ENCODE measurements at regions not wholly inside any gene's neighbourhood (a gene's known extent, or its start where the extent isn't known, plus 50 kb on each side); places are given as distances from the start of the nearest gene placed in this dataset.

GRCh38 chr10:30125496-30125895 lies 66.1 kb upstream of the JCAD start:
- TF ChIP-seq AFF4 (CRISPR knock-in tag; IDR thresholded peaks at IDR 0.05; ENCODE audit: borderline replicate concordance) (no peak), JUN (CRISPR knock-in tag; IDR thresholded peaks at IDR 0.05) (no peak), PREB (CRISPR knock-in tag; IDR thresholded peaks at IDR 0.05; ENCODE audit: borderline replicate concordance) (no peak)
- TF ChIP-seq, protein P1, sequence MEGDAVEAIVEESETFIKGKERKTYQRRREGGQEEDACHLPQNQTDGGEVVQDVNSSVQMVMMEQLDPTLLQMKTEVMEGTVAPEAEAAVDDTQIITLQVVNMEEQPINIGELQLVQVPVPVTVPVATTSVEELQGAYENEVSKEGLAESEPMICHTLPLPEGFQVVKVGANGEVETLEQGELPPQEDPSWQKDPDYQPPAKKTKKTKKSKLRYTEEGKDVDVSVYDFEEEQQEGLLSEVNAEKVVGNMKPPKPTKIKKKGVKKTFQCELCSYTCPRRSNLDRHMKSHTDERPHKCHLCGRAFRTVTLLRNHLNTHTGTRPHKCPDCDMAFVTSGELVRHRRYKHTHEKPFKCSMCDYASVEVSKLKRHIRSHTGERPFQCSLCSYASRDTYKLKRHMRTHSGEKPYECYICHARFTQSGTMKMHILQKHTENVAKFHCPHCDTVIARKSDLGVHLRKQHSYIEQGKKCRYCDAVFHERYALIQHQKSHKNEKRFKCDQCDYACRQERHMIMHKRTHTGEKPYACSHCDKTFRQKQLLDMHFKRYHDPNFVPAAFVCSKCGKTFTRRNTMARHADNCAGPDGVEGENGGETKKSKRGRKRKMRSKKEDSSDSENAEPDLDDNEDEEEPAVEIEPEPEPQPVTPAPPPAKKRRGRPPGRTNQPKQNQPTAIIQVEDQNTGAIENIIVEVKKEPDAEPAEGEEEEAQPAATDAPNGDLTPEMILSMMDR (IDR thresholded peaks at IDR 0.05): no peak
